ENCODE measurements at regions not wholly inside any gene's neighbourhood (a gene's known extent, or its start where the extent isn't known, plus 50 kb on each side); places are given as distances from the start of the nearest gene placed in this dataset.
"Not testable (repeated sequence)": the region's sequence is repeated elsewhere in the genome, so short reads cannot be mapped to it uniquely, and the experiment has no call there.

DNA sequence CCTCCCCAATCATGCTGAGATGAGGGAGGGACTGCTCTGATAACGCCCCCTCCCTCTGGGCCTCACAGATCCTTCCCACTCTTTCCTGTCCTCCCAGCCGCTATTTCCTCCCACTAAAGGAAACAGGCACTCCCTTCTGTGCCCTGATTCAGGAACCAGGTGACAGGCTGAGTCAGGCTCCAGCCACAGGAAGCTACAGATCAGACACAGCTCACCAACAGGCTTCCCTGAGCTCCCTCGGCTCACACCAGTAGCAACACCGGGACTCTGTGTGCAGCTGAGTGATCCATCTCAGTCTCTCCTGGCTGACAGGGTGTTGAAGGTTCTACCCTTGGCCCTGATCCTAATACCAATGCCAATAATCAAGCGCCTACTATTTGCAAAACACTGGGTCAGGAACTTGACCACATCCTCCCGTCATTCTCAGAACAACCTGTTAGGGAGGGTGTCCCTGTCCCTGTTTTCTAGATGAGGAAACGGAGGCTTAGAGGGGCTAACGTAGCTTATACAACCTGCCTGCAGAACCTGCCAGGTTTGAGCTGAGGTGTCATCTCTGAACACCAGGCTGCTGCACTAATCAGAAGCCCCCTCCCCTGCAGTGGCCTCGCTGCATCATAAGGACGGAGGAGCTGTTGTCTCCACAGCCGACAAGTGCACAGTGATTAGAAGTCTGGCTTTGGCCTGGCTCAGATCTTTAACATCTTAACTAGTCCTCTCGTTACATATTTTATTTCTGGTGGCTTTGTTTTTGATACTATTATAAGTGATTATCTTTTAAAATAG is 126.3 kb downstream of the LRRC37A3 start:
- not testable (repeated sequence) for H3K9me3 ChIP-seq (ENCODE audit: insufficient read depth, low read length); H2AFZ ChIP-seq (ENCODE audit: low read depth, low read length); H3K27ac ChIP-seq (ENCODE audit: low read length); H3K79me2 ChIP-seq (ENCODE audit: low read length); H4K20me1 ChIP-seq (ENCODE audit: insufficient read depth, low read length); H3K4me2 ChIP-seq (ENCODE audit: low read length); H3K9ac ChIP-seq (ENCODE audit: low read length); H3K4me3 ChIP-seq (ENCODE audit: low read length); H3K4me1 ChIP-seq (ENCODE audit: low read length); H3K36me3 ChIP-seq (replicated peaks; ENCODE audit: low read depth, low read length); H3K27me3 ChIP-seq (ENCODE audit: low read depth, low read length)

DNA sequence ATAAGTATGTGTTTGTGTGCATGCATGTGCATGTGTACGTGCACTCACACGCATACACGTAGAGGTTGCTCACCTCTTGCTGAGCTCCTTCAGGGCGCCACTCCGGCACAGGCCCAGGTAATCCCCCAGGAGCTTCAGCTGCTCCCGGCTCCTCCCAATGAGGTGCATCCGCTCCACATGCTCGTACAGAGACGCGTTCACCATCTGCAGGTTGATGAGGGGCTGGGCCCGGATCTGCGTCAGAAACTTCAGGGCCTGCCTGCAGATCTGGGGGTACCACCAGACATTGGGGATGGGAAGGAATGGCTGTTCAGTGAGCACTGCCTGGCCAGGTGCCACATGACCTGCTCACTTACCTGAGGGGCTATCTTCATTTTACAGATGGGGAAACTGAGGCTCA is 127.0 kb downstream of the LRRC37A3 start:
- not testable (repeated sequence) for H3K27me3 ChIP-seq (ENCODE audit: low read depth, low read length); H3K36me3 ChIP-seq (replicated peaks; ENCODE audit: low read depth, low read length); H3K4me3 ChIP-seq (ENCODE audit: low read length); H3K4me2 ChIP-seq (ENCODE audit: low read length); H4K20me1 ChIP-seq (ENCODE audit: insufficient read depth, low read length); H3K9me3 ChIP-seq (ENCODE audit: insufficient read depth, low read length); H3K9ac ChIP-seq (ENCODE audit: low read length); H3K4me1 ChIP-seq (ENCODE audit: low read length); H2AFZ ChIP-seq (ENCODE audit: low read depth, low read length); H3K79me2 ChIP-seq (ENCODE audit: low read length); H3K27ac ChIP-seq (ENCODE audit: low read length)

DNA sequence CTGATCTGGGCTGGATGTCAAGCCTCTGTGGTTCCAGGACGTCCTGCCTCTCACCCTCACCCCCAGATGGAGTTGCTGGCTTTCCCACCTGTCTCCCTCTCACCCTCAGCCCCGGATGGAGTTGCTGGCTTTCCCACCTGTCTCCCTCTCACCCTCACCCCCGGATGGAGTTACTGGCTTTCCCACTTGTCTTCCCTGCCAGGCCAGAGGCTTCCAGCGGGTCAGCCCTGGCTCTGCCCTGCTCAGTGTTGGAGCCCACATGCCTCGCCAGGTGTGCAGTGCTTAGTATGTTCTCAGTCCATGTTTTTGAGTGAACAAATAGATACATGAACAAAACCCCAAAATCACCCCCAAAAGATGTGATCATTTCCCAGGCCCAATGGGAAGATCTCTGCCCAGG is 127.6 kb downstream of the LRRC37A3 start:
- H3K9ac ChIP-seq (ENCODE audit: low read length); H4K20me1 ChIP-seq (ENCODE audit: insufficient read depth, low read length); H2AFZ ChIP-seq (ENCODE audit: low read depth, low read length); H3K4me3 ChIP-seq (ENCODE audit: low read length); H3K4me1 ChIP-seq (ENCODE audit: low read length); H3K27ac ChIP-seq (ENCODE audit: low read length); H3K27me3 ChIP-seq (ENCODE audit: low read depth, low read length); H3K9me3 ChIP-seq (ENCODE audit: insufficient read depth, low read length); H3K79me2 ChIP-seq (ENCODE audit: low read length); H3K36me3 ChIP-seq (replicated peaks; ENCODE audit: low read depth, low read length); H3K4me2 ChIP-seq (ENCODE audit: low read length): not testable (repeated sequence)

DNA sequence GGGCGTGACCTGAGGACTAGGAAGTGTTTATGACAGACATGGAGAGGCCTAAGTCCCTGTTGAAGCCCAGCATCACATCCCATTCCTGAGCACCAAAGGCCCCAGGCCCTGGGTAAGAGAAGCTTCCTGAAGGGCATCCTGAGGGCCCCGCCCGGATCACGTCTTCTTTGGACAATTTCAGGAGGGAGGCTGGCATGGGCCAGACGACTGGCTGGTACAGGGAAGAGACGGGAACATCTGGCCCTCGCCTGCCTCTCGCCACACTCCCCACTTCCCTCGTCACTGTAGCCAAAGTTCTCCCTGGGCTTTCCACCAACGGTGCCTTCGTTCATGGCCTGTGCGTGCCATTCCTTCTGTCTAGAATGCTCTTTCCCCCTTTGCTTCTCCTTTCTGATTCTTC is 128.1 kb downstream of the LRRC37A3 start:
- H3K4me3 ChIP-seq (ENCODE audit: low read length); H3K27ac ChIP-seq (ENCODE audit: low read length); H4K20me1 ChIP-seq (ENCODE audit: insufficient read depth, low read length); H3K36me3 ChIP-seq (replicated peaks; ENCODE audit: low read depth, low read length); H2AFZ ChIP-seq (ENCODE audit: low read depth, low read length); H3K9me3 ChIP-seq (ENCODE audit: insufficient read depth, low read length); H3K27me3 ChIP-seq (ENCODE audit: low read depth, low read length); H3K4me1 ChIP-seq (ENCODE audit: low read length); H3K9ac ChIP-seq (ENCODE audit: low read length); H3K79me2 ChIP-seq (ENCODE audit: low read length); H3K4me2 ChIP-seq (ENCODE audit: low read length): not testable (repeated sequence)

DNA sequence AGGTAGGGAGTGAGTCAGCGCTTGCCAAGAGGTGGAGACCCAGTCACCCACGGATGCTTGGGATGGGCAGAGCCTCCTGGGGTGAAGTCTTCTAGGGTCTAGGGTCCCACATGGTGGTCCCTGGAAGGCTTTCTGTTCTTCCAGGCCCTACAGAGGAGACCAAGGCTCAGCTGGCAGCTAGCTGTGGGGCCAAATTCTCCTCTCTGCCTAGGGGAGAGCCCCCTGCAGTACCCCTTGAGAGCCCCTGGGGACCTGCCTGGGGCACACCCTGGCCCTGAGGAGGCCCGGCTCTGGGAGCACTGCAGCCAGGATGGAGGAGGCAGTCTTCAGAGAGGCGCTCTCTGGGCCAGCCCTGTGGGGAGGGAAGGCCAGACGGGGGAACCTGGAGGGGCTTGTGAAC is 128.6 kb upstream of the SMURF2 start:
- not testable (repeated sequence) for H3K4me3 ChIP-seq (ENCODE audit: low read length); H3K36me3 ChIP-seq (replicated peaks; ENCODE audit: low read depth, low read length); H2AFZ ChIP-seq (ENCODE audit: low read depth, low read length); H3K27ac ChIP-seq (ENCODE audit: low read length); H3K4me1 ChIP-seq (ENCODE audit: low read length); H3K79me2 ChIP-seq (ENCODE audit: low read length); H4K20me1 ChIP-seq (ENCODE audit: insufficient read depth, low read length); H3K9ac ChIP-seq (ENCODE audit: low read length); H3K9me3 ChIP-seq (ENCODE audit: insufficient read depth, low read length); H3K27me3 ChIP-seq (ENCODE audit: low read depth, low read length); H3K4me2 ChIP-seq (ENCODE audit: low read length)

DNA sequence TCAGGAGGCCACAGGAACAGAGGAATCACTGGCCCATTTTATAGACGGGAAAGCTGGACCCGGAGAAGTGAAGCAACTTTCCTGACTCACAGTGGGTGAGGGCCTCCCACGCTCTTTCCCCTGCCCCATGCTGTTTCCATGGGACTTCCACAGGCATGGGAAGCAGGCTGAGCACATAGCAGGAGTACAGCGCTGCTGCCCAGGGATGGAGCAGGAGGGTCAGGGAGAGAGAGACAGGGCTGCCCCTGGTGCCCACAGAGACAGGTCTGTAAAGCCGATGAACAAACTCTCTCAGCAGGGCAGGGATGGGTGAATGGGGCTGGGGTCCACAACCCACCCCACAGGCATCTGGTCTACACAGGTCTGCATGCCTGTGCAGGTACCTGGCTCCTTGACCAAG is 128.1 kb upstream of the SMURF2 start:
- H3K79me2 ChIP-seq (ENCODE audit: low read length); H3K36me3 ChIP-seq (replicated peaks; ENCODE audit: low read depth, low read length); H3K27me3 ChIP-seq (ENCODE audit: low read depth, low read length); H3K9me3 ChIP-seq (ENCODE audit: insufficient read depth, low read length); H4K20me1 ChIP-seq (ENCODE audit: insufficient read depth, low read length); H3K27ac ChIP-seq (ENCODE audit: low read length); H3K4me2 ChIP-seq (ENCODE audit: low read length); H3K9ac ChIP-seq (ENCODE audit: low read length); H3K4me1 ChIP-seq (ENCODE audit: low read length); H3K4me3 ChIP-seq (ENCODE audit: low read length); H2AFZ ChIP-seq (ENCODE audit: low read depth, low read length): not testable (repeated sequence)

DNA sequence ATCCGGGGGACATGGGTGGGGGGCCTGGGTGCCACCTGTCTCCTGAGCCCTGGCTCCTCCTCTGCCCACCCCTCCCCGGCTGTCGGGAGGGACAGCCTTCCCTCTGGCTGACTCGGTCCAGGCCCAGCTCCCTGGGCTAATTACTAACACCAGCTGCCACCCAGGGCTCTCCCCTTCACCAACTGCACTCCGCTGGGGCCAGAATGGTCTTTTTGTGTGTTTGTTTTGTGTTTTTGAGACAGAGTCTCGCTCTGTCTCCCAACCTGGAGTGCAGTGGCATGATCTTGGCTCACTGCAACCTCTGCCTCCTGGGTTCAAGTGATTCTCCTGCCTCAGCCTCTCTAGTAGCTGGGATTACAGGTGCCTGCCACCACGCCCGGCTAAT is 126.9 kb upstream of the SMURF2 start:
- not testable (repeated sequence) for H3K4me1 ChIP-seq (ENCODE audit: low read length); H3K4me3 ChIP-seq (ENCODE audit: low read length); H4K20me1 ChIP-seq (ENCODE audit: insufficient read depth, low read length); H2AFZ ChIP-seq (ENCODE audit: low read depth, low read length); H3K27ac ChIP-seq (ENCODE audit: low read length); H3K9ac ChIP-seq (ENCODE audit: low read length); H3K27me3 ChIP-seq (ENCODE audit: low read depth, low read length); H3K36me3 ChIP-seq (replicated peaks; ENCODE audit: low read depth, low read length); H3K79me2 ChIP-seq (ENCODE audit: low read length); H3K4me2 ChIP-seq (ENCODE audit: low read length); H3K9me3 ChIP-seq (ENCODE audit: insufficient read depth, low read length)

Data from OCI-LY3 (cell line).